CD4-positive, alpha-beta T cell treated with Interleukin-15 for 4 hours (primary cell): ENCODE measurements at regions not wholly inside any gene's neighbourhood (a gene's known extent, or its start where the extent isn't known, plus 50 kb on each side); places are given as distances from the start of the nearest gene placed in this dataset.

Experiments used
- DNase-seq: peaks from one replicate; pipeline ENCODE4 v3.0.0-alpha.2; 2020; ENCODE audit warnings: low spot score

DNA sequence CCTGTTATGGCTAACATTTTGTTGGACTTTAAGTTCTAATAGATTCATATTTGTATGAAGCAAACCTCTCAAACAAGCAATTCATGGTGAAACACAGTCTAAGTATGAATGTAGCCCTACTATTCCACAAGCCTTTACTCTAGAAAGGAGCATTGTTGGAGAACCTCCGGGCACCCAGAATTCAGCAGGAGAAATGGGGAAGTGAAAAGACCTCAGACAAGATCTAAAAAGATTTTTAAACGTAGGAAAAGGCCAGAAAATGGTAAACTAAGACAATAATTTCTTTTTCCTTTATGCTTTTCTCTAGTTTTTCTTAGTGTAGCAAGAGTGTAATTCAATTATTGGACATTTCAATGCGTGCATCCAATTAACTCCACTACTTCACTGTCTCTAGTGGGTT is 426.4 kb downstream of the INSC start:
- DNase-seq: no peak

DNA sequence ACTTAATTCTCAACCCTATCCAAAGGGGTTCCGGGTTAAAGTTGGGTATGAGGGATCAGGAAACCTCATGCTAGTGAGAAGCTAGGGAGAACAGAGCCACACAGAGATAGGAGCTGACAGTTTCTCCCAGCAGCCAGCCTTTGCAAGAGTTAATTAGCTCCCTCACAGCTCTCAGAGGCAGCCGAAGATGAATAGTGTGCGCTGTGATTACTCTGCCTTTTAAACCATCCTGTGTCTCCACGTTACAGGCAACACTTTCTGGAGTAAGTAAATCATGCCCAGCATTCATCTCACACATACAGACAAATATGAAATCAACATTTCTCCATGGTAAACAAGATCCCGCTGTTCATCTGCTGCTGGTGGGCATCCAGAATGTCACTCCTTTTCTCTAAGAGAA is 429.6 kb downstream of the INSC start:
- no peak for DNase-seq

DNA sequence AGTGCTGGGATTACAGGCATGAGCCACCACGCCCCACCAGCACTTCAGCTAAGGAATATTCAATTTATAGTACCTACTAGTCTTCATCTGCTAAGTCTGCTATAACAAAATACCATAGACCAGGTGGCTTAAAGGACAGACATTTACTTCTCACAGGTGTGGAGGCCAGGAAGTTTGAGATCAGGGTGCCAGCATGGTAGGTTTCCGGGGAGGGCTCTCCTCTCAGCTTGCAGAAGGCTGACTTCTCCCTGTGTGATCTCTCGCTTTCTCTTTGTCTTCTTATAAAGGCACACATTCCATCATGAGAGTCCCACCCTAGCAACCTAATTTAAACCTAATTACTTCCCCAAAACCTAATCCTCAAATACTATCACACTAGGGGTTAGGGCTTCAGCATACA is 433.0 kb downstream of the INSC start:
- DNase-seq: no peak

DNA sequence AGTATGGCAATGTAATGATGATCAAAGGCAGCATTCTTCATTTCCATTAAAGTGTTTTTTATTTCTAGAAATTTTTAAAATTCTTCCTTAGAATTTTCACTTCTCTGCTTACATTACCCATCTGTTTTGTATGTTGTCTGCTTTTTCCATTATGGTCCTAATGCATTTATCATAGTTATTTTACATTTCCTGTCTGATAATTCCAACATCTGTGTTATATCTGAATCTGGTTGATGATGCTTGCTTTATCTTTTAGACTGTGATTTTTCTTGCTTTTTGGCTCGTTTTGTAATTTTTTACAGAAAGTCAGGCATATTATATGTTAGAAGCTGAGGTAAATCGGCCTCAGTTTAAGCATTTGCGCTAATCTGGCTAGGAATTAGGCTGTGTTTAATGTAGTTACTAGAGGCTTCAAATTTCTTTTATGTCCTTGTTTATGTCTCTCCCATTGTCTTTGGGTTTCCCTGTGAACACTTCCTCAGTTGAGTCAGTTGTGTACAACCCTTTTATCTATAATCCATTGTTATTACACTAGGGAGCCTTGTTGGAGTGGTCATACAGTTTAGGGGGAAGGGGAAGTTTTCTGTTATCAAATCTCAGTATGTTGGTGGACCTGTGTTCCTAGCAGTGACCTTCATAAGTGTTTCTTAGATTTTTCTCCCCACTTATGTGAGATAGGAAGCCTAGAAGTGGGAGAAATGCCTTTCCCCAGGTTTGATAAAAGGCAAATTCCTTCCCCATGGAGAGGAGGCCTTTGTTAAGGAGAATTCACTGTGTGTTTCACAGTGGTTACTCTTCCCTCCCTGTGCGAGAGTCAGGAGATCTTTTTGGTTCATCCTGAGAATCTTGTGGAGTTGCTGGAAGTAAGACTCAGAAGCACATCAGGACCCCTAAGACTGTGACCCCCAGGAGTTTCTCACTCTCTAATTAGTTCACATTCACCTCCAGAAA is 437.5 kb downstream of the INSC start:
- DNase-seq: no peak

DNA sequence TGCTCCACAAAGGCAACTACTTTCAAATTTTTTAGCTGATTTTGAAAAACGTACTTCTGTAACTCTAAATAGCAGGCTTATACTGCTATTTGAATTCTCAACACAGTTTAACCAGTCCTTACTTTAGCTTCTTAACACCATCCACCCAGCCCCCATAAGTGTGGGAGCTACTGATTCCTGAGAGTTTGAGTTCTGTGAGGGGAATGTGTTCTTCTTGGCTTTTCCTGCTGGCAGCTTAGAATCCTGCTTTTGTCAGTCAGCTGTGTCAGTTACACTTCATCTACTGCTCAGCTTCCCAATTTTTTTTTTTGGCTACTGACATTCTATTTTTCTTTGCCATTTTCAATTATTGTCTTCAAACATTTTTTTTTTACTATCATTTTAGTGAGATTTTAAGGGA is 440.4 kb downstream of the INSC start:
- no peak for DNase-seq

DNA sequence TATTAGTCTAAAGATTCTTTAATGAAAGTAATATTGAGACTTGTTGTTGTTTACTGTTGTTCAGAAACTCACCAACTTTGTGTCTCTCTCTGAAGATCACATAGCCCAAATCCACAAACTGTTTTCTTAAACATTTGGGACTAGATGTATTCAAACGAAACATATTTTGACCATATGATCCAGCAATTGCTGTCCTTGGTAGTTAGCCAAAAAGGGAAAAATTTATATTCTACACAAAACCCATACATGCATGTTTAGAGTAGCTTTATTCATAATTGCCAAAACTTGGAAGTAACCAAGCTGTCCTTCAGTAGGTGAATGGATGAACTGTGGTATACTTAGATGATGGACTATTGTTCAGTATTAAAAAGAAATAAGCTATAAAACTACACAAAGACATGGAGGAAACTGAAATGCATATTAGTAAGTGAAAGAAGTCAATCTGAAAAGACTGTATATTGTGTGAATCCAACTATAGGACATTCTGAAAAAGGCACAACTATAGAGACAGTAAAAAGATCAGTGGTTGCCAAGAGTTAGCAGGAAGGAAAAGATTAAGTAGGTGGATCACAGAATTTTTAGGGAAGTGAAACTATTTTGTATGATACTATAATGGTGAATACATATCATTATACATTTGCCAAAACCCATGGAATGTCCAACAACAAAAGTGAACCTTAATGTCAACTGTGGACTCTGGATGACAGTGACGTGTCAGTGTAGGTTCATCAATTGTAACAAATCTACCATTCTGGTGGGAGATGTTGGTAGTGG is 442.9 kb downstream of the INSC start:
- no peak for DNase-seq

DNA sequence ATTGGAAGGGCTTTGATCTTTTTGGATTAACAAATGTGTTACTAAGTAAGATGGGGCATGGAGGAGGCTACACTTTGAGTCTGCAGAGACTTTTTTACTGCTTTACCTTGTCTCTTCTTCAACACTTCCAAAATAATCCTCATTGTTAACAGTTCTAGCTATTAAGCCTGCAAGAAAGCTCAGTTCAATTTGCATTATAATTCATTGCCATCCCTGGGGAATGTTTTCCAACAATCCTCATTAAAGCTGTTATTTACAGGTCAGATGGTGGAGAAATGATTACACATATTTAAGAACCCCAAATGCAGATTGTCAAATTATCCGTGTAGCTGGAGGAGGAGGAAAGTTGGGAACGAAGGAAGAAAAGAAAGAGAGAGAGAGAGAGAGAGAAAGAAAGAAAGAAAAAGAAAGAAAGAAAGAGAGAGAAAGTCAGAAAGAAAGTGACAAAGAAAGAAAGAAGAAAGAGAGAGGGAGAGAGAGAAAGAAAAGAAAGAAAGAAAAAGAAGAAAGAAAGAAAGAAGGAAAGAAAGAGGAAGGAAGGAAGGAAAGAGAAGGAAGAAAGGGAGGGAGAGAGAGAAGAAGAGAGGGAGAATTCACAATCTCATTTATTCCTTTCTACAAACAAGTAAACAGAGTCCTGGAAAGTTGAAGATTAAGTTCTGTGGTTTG is 443.9 kb downstream of the INSC start:
- no peak for DNase-seq

DNA sequence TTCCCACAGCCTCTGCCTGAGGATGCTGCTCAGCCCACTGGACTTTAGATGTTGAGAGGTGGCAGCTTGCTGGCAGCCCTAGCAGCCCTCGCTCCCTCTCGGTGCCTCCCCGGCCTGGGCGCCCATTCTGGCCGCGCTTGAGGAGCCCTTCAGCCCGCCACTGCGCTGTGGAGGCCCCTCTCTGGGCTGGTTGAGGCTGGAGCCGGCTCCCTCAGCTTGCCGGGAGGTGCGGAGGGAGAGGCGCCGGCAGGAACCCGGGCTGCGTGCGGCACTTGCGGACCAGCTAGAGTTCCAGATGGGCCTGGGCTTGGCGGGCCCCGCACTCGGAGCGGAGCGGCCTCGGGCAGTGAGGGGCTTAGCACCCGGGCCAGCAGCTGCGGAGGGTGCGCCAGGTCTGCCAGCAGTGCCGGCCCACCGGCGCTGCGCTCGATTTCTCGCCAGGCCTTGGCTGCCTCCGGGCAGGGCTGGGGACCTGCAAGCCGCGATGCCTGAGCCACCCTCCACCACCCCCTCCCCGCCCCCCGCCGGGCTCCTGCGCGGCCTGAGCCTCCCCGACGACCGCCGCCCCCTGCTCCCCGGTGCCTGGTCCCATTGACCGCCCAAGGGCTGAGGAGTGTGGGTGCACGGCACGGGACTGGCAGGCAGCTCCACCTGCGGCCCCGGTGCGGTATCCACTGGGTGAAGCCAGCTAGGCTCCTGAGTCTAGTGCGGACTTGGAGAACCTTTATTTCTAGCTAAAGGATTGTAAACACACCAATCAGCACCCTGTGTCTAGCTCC is 446.2 kb downstream of the INSC start:
- no peak for DNase-seq

DNA sequence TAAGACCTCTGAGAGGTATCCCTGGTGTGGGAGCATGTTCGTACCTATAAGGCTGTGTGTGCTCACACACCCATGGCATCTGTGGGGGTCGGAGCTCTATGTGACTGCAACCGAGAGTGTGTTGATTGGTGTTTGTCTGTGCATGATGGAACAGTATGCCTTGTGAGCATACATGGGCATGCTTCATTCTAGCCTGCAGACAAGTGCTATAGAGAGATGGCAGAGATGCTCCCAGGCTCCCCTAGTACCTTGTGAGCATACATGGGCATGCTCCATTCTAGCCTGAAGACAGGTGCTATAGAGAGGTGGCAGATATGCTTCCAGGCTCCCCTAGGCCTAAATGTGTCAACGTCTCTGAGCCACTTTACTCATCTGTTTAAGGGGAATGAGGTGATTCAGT is 447.5 kb downstream of the INSC start:
- no peak for DNase-seq

DNA sequence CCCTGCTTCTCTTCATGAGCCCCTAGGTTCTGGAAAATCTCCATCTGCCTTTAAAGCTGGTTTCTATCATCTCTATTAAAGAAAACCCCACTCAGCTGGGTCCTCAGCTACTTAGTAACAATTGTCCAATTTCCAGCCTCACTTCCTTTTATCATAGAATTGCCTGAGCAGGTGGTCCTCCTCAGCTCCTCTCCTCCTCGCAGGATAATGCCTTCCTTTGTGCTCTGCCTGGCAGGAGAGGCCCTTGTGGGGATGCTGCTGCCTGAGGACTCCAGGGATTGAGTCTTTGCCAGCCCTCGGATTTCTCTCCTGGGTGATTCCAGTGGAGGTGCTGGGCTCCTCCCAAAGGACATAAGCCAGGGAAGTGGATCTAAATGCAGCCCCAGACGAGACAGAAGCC is 448.3 kb downstream of the INSC start:
- no peak for DNase-seq

DNA sequence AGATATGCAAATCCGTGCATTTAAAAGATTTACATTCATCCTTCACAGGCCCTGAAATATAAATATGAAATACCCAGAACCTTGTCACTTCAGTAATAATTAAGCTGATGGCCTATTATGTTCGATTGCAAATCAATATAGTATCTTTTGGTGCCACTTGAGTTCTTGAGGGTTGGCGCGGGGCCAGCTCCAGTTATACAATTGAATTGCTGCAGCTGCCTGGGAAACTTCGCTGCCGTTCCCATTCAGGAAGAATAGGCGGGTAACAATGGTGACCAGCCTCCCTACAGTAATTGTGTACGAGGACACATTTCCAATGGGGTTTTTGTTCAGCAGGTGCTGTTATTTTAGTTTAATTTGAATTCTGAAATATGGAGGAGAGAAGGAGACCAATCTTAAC is 451.2 kb downstream of the INSC start:
- DNase-seq: no peak

DNA sequence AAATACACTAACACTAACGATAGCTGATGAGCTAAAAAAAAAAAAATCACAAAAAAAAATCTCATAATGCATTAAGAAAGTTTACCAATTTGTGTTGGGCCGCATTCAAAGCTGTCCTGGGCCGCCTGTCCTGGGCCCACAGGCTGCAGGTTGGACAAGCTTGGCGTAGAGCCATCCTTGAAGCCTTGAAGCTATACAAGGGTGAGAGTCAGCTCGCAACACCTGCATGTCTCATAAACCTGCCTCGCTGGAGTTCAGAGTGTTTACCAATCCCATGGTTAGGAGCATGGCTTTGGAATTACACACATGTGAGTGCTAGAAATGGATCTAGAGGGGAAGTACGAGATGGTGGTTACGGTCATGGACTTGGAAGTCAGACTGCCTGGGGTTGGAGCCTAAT is 453.7 kb downstream of the INSC start:
- no peak for DNase-seq

DNA sequence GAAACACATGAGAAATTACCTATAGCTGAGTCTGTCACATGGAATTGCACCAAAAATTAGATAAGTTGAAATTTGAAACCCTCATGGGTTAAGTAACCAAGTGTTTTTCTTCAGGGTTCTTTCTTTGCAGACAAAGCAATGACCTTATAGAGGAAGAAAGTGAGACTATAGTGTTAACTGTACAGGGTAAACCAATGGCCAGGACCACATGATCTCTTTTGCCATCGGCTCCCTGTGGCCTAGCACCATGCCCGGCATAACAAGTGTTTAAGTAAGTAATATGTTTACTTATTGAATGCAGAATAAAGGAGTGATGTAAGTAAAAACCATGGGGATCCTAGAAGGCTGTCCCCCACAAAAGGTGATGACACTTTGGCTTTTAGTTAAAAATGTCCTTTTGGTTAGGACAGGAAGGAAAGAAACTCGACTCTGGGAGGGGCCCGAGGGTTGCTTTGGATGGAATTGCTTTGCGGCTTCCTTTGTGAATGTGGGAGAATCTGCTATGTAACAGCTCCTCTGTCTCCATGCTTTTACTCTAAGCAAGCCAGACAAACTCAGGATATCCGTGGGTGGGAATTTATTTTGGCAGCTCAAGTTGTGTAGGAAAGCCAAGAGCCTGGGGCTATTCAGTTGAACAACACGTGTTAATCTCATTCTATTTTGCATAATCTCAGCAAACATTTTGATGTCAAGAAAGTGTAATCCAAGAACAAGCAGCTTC is 454.7 kb downstream of the INSC start:
- no peak for DNase-seq

DNA sequence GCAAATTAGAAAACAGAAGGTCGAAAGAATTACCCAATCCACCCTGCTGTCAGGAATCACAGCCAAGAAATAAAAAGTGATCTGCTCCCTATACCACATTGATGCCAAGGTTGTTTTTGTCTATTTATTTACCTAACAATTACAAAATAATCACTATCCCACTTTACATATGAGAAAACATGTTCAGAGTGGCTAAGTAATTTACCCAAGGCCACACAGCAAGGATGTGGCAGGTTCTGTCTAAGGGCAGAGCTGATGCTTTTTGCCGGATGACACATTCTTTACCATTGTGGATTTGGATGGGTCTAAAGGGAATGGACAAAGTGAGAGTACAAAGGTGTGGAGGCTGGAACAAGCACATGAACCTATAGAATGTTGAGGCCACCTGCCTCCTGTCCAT is 460.7 kb downstream of the INSC start:
- DNase-seq: no peak

DNA sequence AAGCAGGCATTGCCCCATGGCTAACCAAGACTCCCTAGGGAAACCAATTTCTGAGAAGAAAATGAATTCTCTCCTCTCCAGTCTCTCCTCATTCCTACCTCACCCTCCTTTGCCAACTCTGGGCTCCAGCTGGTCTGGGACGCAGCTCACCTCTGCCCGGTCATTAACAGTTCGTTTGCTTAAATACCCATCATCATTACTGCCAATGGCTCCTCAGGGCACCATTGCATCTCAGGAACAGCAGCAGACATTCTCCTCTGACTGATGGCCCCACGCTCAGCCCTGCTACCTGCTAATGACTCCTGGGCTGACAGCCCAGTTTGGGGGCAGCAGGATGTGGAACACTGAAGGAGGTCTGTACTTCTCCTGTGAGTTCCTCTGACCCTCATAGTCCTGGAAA is 462.0 kb downstream of the INSC start:
- no peak for DNase-seq

DNA sequence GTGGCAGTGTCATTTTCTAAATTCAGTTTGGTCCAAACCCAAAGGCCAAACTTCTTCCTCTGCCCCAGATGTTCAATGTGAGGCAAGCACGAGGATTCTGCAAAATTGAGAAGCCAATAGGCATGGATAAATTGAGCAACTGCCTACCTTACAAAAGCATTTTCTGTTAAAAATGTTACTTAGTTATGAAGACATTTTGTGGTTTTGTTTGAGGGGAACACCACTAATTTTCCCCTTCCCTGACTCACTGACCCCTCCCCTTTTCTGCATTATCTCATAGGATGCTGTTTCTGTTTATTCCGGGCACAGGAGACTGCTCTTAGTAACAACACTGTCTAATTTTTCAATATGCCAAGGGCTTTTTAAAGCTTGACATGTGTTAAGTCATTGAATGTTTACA is 462.8 kb downstream of the INSC start:
- no peak for DNase-seq

DNA sequence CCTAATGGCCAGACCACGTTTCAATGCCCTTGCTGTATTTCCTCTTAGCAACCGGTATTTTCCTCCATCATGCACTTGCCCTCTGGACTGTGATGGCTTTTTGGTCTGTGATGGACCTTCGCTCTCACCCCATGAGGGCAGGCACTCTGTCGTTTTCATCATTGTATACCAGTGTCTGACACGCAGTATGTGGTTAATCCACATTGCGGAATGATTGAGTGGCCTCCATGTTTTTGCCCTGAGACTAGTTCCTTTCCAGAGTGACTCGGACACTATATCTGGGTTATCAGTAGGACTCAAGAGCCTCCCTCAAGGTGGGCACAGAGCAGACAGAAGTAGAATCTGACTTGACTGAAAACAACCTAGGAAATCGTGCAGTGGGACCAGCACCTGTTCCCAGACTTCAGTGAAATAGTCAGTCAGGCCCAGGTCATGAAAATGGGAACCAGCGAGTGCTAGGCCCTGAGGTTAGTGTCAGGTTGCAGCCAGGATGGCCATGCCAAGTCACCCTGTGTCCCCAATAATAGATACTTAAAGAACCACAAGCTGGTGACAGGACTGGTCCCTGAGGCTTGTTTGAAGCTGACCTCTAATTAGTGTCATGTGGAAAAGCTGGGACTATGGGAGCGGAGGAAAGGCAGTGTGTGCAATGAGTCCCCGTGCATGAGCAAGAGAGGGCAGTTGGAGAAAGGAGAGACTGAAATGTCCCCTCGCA is 464.7 kb downstream of the INSC start:
- DNase-seq: no peak

DNA sequence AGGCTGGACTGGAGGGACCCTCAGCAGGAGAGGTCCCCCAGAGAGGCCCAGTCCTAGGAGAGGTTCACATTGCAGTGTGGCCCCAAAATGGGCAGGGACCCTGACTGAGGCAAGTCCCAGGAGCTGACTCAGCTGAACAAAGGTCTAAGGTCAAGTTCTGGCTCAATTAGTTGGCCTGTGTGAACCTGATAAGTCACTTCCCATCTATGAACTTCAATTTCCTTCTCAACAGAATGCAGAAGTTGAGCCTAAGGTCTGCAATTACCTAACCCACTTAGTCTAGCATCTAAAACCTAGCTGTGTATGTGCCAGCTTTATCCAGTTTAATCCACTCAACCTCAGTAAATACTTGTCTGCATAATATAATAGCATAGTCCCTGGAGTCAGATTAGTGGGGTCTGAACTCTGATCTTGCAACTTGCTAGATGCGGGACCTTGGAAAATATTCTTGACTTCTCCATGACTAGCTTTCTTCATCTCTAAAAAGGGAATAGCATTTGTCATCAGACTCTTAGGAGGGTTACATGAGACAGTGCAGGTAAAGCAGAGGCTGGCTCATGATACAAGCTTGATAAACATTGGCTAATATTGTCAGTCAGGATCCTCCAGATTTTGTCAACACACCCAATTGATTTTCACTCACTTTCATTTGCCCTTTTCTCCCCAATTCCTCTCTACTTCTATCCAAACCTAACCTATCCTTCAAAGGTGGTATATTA is 465.5 kb downstream of the INSC start:
- DNase-seq: no peak

DNA sequence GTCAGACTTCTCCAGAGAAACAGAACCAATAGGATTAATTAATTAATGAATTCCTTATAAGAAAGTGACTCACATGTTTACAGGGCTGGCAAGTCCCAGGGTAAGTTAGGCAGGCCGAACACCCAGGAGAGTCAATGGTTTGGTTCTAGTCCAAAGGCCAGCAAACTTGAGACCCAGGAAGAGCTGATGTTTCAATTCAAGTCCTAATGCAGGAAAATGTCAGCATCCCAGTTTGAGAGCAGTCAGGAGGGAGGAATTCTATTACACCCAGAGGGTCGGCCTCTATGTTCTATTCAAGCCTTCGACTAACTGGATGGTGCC is 466.0 kb downstream of the INSC start:
- no peak for DNase-seq

DNA sequence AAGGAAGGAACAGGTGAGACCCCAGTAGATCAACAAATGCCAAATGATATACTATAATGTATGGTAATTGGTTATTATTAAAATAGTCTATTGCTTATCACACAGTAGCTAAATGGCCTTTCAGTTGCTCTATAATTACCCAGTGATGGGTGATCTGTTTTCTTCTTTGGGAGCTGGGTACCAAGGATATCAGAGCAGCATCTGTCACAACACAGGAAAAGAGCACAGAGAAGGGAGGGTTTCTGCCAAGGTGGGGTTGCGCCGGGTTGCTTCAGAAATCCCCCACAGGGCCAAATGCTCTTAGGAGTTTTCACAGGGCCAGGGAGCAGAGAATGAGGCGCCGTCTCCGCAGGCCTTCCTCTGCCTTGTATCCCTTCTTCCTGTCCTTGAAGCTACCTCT is 469.4 kb downstream of the INSC start:
- DNase-seq: no peak
